ENCODE measurements at regions not wholly inside any gene's neighbourhood (a gene's known extent, or its start where the extent isn't known, plus 50 kb on each side); places are given as distances from the start of the nearest gene placed in this dataset.
"Not testable (repeated sequence)": the region's sequence is repeated elsewhere in the genome, so short reads cannot be mapped to it uniquely, and the experiment has no call there.

GRCh38 chr15:22184678-22185077 lies 104.4 kb downstream of the OR4M2 start:
- H3K9me3 Mint-ChIP-seq, H3K27ac Mint-ChIP-seq, H3K36me3 Mint-ChIP-seq, ATAC-seq, H3K4me1 Mint-ChIP-seq, H3K27me3 Mint-ChIP-seq, H3K4me3 Mint-ChIP-seq: not testable (repeated sequence)

- H3K36me3 Mint-ChIP-seq, H3K4me3 Mint-ChIP-seq, H3K4me1 Mint-ChIP-seq, ATAC-seq, H3K27me3 Mint-ChIP-seq, H3K9me3 Mint-ChIP-seq, H3K27ac Mint-ChIP-seq: not testable (repeated sequence)
Measured at GRCh38 chr15:22186846-22187532, 106.7 kb downstream of the OR4M2 start.

- not testable (repeated sequence) for H3K9me3 Mint-ChIP-seq, H3K36me3 Mint-ChIP-seq, H3K27ac Mint-ChIP-seq, H3K27me3 Mint-ChIP-seq, H3K4me3 Mint-ChIP-seq, ATAC-seq, H3K4me1 Mint-ChIP-seq
Measured at GRCh38 chr15:22191818-22192217, 111.5 kb downstream of the OR4M2 start.

GRCh38 chr15:22194739-22195617 lies 114.7 kb downstream of the OR4M2 start:
- H3K9me3 Mint-ChIP-seq, H3K27ac Mint-ChIP-seq, ATAC-seq, H3K27me3 Mint-ChIP-seq, H3K4me1 Mint-ChIP-seq, H3K4me3 Mint-ChIP-seq, H3K36me3 Mint-ChIP-seq: not testable (repeated sequence)

- not testable (repeated sequence) for H3K36me3 Mint-ChIP-seq, H3K4me3 Mint-ChIP-seq, H3K27ac Mint-ChIP-seq, ATAC-seq, H3K9me3 Mint-ChIP-seq, H3K4me1 Mint-ChIP-seq, H3K27me3 Mint-ChIP-seq
Measured at GRCh38 chr15:22196423-22196822, 116.1 kb downstream of the OR4M2 start.

- not testable (repeated sequence) for H3K9me3 Mint-ChIP-seq, ATAC-seq, H3K4me3 Mint-ChIP-seq, H3K27me3 Mint-ChIP-seq, H3K36me3 Mint-ChIP-seq, H3K27ac Mint-ChIP-seq, H3K4me1 Mint-ChIP-seq
Measured at GRCh38 chr15:22200417-22200816, 120.1 kb downstream of the OR4M2 start.

GRCh38 chr15:22201993-22202659 lies 121.8 kb downstream of the OR4M2 start:
- H3K27me3 Mint-ChIP-seq, H3K9me3 Mint-ChIP-seq, H3K4me1 Mint-ChIP-seq, H3K4me3 Mint-ChIP-seq, ATAC-seq, H3K27ac Mint-ChIP-seq, H3K36me3 Mint-ChIP-seq: not testable (repeated sequence)

- not testable (repeated sequence) for H3K4me3 Mint-ChIP-seq, H3K9me3 Mint-ChIP-seq, H3K27me3 Mint-ChIP-seq, H3K27ac Mint-ChIP-seq, H3K36me3 Mint-ChIP-seq, ATAC-seq, H3K4me1 Mint-ChIP-seq
Measured at GRCh38 chr15:22203208-22203607, 122.9 kb downstream of the OR4M2 start.

- not testable (repeated sequence) for H3K27me3 Mint-ChIP-seq, H3K4me3 Mint-ChIP-seq, ATAC-seq, H3K9me3 Mint-ChIP-seq, H3K27ac Mint-ChIP-seq, H3K4me1 Mint-ChIP-seq, H3K36me3 Mint-ChIP-seq
Measured at GRCh38 chr15:22209086-22209485, 128.8 kb downstream of the OR4M2 start.

GRCh38 chr15:22222596-22222995 lies 142.3 kb downstream of the OR4M2 start:
- H3K27ac Mint-ChIP-seq, H3K9me3 Mint-ChIP-seq, H3K4me1 Mint-ChIP-seq, ATAC-seq, H3K36me3 Mint-ChIP-seq, H3K4me3 Mint-ChIP-seq: not testable (repeated sequence)
- H3K27me3 Mint-ChIP-seq: peaks cover 43% of the 10 kb centered on the region

GRCh38 chr15:22224241-22224671 lies 143.9 kb downstream of the OR4M2 start:
- no peak overlapping the region for H3K4me3 Mint-ChIP-seq
- H3K4me1 Mint-ChIP-seq: peaks cover 7% of the 10 kb centered on the region
- ATAC-seq: no peak
- H3K9me3 Mint-ChIP-seq: no peaks in the 10 kb centered on the region
- H3K27ac Mint-ChIP-seq: no peak overlapping the region
- no peaks in the 10 kb centered on the region for H3K36me3 Mint-ChIP-seq
- peaks cover 44% of the 10 kb centered on the region for H3K27me3 Mint-ChIP-seq

- H3K36me3 Mint-ChIP-seq, ATAC-seq, H3K9me3 Mint-ChIP-seq, H3K4me1 Mint-ChIP-seq, H3K27ac Mint-ChIP-seq, H3K4me3 Mint-ChIP-seq: not testable (repeated sequence)
- H3K27me3 Mint-ChIP-seq: peaks cover 44% of the 10 kb centered on the region
Measured at GRCh38 chr15:22224961-22225360, 144.6 kb downstream of the OR4M2 start.

- no peak for ATAC-seq
- H3K27me3 Mint-ChIP-seq: peaks cover 44% of the 10 kb centered on the region
- H3K9me3 Mint-ChIP-seq: no peaks in the 10 kb centered on the region
- H3K4me1 Mint-ChIP-seq: peaks cover 3% of the 10 kb centered on the region
- no peak overlapping the region for H3K4me3 Mint-ChIP-seq
- H3K27ac Mint-ChIP-seq: no peak overlapping the region
- H3K36me3 Mint-ChIP-seq: no peaks in the 10 kb centered on the region
Measured at GRCh38 chr15:22226034-22226790, 145.9 kb downstream of the OR4M2 start.

GRCh38 chr15:22227411-22228100 lies 147.2 kb downstream of the OR4M2 start:
- H3K36me3 Mint-ChIP-seq: no peaks in the 10 kb centered on the region

More at GRCh38 chr15:22227411-22228100, 147.2 kb downstream of the OR4M2 start:
- ATAC-seq: peak; percentile 1
- Mint-ChIP-seq H3K4me1 (no peaks in the 10 kb centered on the region), H3K27ac (no peak overlapping the region), H3K27me3 (peaks cover 44% of the 10 kb centered on the region), H3K9me3 (peaks cover 3% of the 10 kb centered on the region), H3K4me3 (no peak overlapping the region)
